ENCODE measurements at regions not wholly inside any gene's neighbourhood (a gene's known extent, or its start where the extent isn't known, plus 50 kb on each side); places are given as distances from the start of the nearest gene placed in this dataset.

- H3K27me3 ChIP-seq (ENCODE audit: low read length): no peaks in the 10 kb centered on the region
- H3K9me3 ChIP-seq (ENCODE audit: low read length): no peaks in the 10 kb centered on the region
- no peaks in the 10 kb centered on the region for H3K36me3 ChIP-seq (ENCODE audit: low read depth, low read length)
- H3K9ac ChIP-seq (ENCODE audit: low read length): no peak overlapping the region
- intact Hi-C loops (cut with micrococcal nuclease): no loop called here
- no peak overlapping the region for H3K27ac ChIP-seq (ENCODE audit: low read length)
- no peak for DNase-seq
- no peaks in the 10 kb centered on the region for H3F3A ChIP-seq (ENCODE audit: low read length, unreplicated experiment)
- no peak overlapping the region for H3K4me3 ChIP-seq (ENCODE audit: low read length)
- BruUV-seq (replicated peaks): no TSS peak
- no peak overlapping the region for H3K4me2 ChIP-seq (ENCODE audit: low read length)
- H2AFZ ChIP-seq (ENCODE audit: low read length): no peak overlapping the region
- ATAC-seq: no peak
- H4K20me1 ChIP-seq (ENCODE audit: low read length): no peaks in the 10 kb centered on the region
- no peak for TF ChIP-seq CTCF (conservative IDR thresholded peaks at IDR 0.05; ENCODE audit: low read depth, low read length)
- TF ChIP-seq EZH2phosphoT487 (IDR thresholded peaks at IDR 0.05; ENCODE audit: borderline replicate concordance, low read length): no peak
- no peak for TF ChIP-seq EZH2 (IDR thresholded peaks at IDR 0.05; ENCODE audit: low read length, unreplicated experiment)
- CTCF ChIA-PET: no interaction called here
- H3K4me1 ChIP-seq (ENCODE audit: insufficient read depth, low read length): peaks cover 11% of the 10 kb centered on the region
- no peaks in the 10 kb centered on the region for H3K79me2 ChIP-seq (ENCODE audit: low read length)
- no peaks in the 10 kb centered on the region for H3K9me2 ChIP-seq (replicated peaks; ENCODE audit: low read length)
- POLR2A ChIA-PET (ENCODE audit: unreplicated experiment): no interaction called here
These were observed 123.0 kb downstream of the MTX2 start for GRCh38 chr2:176392249-176392648.

GRCh38 chr2:176392744-176393414 lies 123.6 kb downstream of the MTX2 start:
- no peaks in the 10 kb centered on the region for H3K9me3 ChIP-seq (ENCODE audit: low read length)
- H3F3A ChIP-seq (ENCODE audit: low read length, unreplicated experiment): no peaks in the 10 kb centered on the region
- POLR2A ChIA-PET (ENCODE audit: unreplicated experiment): no interaction called here
- ATAC-seq (no peak), DNase-seq (no peak)
- no peak overlapping the region for H3K9ac ChIP-seq (ENCODE audit: low read length)
- no peak overlapping the region for H3K4me2 ChIP-seq (ENCODE audit: low read length)
- H3K36me3 ChIP-seq (ENCODE audit: low read depth, low read length): no peaks in the 10 kb centered on the region
- no peak overlapping the region for H2AFZ ChIP-seq (ENCODE audit: low read length)
- TF ChIP-seq CTCF (conservative IDR thresholded peaks at IDR 0.05; ENCODE audit: low read depth, low read length): no peak
- no peak for TF ChIP-seq EZH2 (IDR thresholded peaks at IDR 0.05; ENCODE audit: low read length, unreplicated experiment)
- no peak for TF ChIP-seq EZH2phosphoT487 (IDR thresholded peaks at IDR 0.05; ENCODE audit: borderline replicate concordance, low read length)
- BruUV-seq (replicated peaks): no TSS peak
- no peak overlapping the region for H3K27ac ChIP-seq (ENCODE audit: low read length)
- no peaks in the 10 kb centered on the region for H4K20me1 ChIP-seq (ENCODE audit: low read length)
- no peaks in the 10 kb centered on the region for H3K79me2 ChIP-seq (ENCODE audit: low read length)
- H3K9me2 ChIP-seq (replicated peaks; ENCODE audit: low read length): no peaks in the 10 kb centered on the region
- CTCF ChIA-PET: no interaction called here
- H3K4me3 ChIP-seq (ENCODE audit: low read length): no peak overlapping the region
- no peaks in the 10 kb centered on the region for H3K27me3 ChIP-seq (ENCODE audit: low read length)
- intact Hi-C loops (cut with micrococcal nuclease): no loop called here
- peaks cover 11% of the 10 kb centered on the region for H3K4me1 ChIP-seq (ENCODE audit: insufficient read depth, low read length)

DNA sequence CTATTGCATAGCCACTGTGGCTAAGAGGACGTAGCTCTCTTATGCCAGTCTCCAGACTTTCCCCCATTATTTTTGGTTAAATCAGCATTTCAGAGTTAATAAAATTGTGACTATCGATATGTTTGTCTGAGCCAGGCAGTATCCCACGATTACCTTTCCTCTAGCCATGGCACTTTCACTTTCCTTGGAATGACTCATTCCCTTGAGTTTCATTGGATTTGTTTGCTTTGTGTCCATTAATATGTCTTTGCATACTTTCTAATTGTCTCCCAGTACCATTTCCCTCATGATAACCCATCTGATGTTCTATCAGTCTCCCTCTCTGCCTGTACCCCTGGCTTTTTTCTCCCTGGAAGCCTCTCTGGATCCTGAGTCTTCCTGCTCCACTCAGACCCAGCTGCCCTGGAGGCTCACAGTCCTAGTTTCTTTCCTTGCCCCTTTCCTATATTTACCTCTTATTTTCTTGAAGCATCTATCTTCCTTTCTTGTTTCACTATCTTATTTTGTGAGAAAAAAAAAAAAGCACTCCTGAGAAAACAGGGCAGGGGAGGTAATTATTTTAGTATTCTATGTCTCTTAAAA lies 126.1 kb downstream of the MTX2 start:
- H3K9me2 ChIP-seq (replicated peaks; ENCODE audit: low read length): no peaks in the 10 kb centered on the region
- DNase-seq (peak; percentile 72), ATAC-seq (peak; percentile 88)
- peak overlapping the region; percentile 79 for H3K4me2 ChIP-seq (ENCODE audit: low read length)
- BruUV-seq (replicated peaks): no TSS peak
- POLR2A ChIA-PET (ENCODE audit: unreplicated experiment): no interaction called here
- no peak overlapping the region for H3K9ac ChIP-seq (ENCODE audit: low read length)
- intact Hi-C loops (cut with micrococcal nuclease): no loop called here
- H3K4me1 ChIP-seq (ENCODE audit: insufficient read depth, low read length): peaks cover 24% of the 10 kb centered on the region
- H3K4me3 ChIP-seq (ENCODE audit: low read length): peak overlapping the region; percentile 54; the same call in 1 of the 2 replicates
- H3K27ac ChIP-seq (ENCODE audit: low read length): no peak overlapping the region
- no peaks in the 10 kb centered on the region for H3K36me3 ChIP-seq (ENCODE audit: low read depth, low read length)
- H4K20me1 ChIP-seq (ENCODE audit: low read length): no peaks in the 10 kb centered on the region
- TF ChIP-seq EZH2phosphoT487 (IDR thresholded peaks at IDR 0.05; ENCODE audit: borderline replicate concordance, low read length): no peak
- no peak for TF ChIP-seq EZH2 (IDR thresholded peaks at IDR 0.05; ENCODE audit: low read length, unreplicated experiment)
- TF ChIP-seq CTCF (conservative IDR thresholded peaks at IDR 0.05; ENCODE audit: low read depth, low read length): no peak
- H3K27me3 ChIP-seq (ENCODE audit: low read length): no peaks in the 10 kb centered on the region
- no peaks in the 10 kb centered on the region for H3F3A ChIP-seq (ENCODE audit: low read length, unreplicated experiment)
- H3K79me2 ChIP-seq (ENCODE audit: low read length): no peaks in the 10 kb centered on the region
- H3K9me3 ChIP-seq (ENCODE audit: low read length): no peaks in the 10 kb centered on the region
- CTCF ChIA-PET: interaction anchor here (0.5 kb wide), 1 partner anchor 9 kb away, joined by 4 read pairs; no protein-coding TSS in a partner anchor
- H2AFZ ChIP-seq (ENCODE audit: low read length): peak overlapping the region; percentile 78
